Vagina (tissue), 2 donors: ENCODE measurements at regions not wholly inside any gene's neighbourhood (a gene's known extent, or its start where the extent isn't known, plus 50 kb on each side); places are given as distances from the start of the nearest gene placed in this dataset.

Source experiments
- DNase-seq, 2 donors: peaks; one replicate each; pipeline ENCODE4 v3.0.0-alpha.2; 2017; ENCODE audit errors: extremely low spot score in 2 of 2
- H3K27ac ChIP-seq: fragments of 200-600 bp; sonication (generic); one replicate; pipeline ENCODE4 v1.5.1; 2019
- H3K27me3 ChIP-seq: fragments of 200-600 bp; sonication (generic); one replicate; pipeline ENCODE4 v1.5.1; 2019
- H3K36me3 ChIP-seq, 2 donors: fragments of 200-600 bp; sonication (generic); one replicate each; pipeline ENCODE4 v1.5.1; 2017 to 2019
- H3K4me1 ChIP-seq: fragments of 200-600 bp; sonication (generic); one replicate; pipeline ENCODE4 v1.5.1; 2019
- H3K4me3 ChIP-seq, 2 donors: fragments of 200-600 bp; sonication (generic); 1 replicate in 1 of 2; 2 replicates in 1 of 2; pipeline ENCODE4 v1.5.1; 2016 to 2019
- H3K9me3 ChIP-seq: fragments of 200-600 bp; sonication (generic); one replicate; pipeline ENCODE4 v1.5.1; 2019
- CTCF ChIP-seq, 3 experiments: fragments of 450-650 bp in 2 of 3; fragments of 200-600 bp in 1 of 3; sonication (generic) in 1 of 3; IDR thresholded peaks; one replicate each; pipeline ENCODE4 v1.5.1; 2017 to 2019; ENCODE audit warnings: antibody characterized with exemption in 3 of 3, mild to moderate bottlenecking in 2 of 3, moderate library complexity in 2 of 3
- POLR2A ChIP-seq, 2 donors: fragments of 450-650 bp; IDR thresholded peaks; one replicate each; pipeline ENCODE4 v1.6.1; 2017; ENCODE audit warnings: antibody characterized with exemption in 2 of 2, mild to moderate bottlenecking in 2 of 2, moderate library complexity in 2 of 2
- POLR2AphosphoS5 ChIP-seq, 2 donors: sonication (generic); formaldehyde crosslinking; IDR thresholded peaks; one replicate each; pipeline ENCODE4 v1.9.0; 2017; ENCODE audit warnings: antibody characterized with exemption in 2 of 2, mild to moderate bottlenecking in 2 of 2, low read depth in 1 of 2; ENCODE audit not compliant: insufficient read depth in 1 of 2
- intact Hi-C: fragments of 100-400 bp; cut with DNase I; formaldehyde crosslinking; loops from one replicate; pipeline ENCODE4 v1.15.1; 2023

GRCh38 chr10:125329056-125329455 lies 168.7 kb upstream of the CTBP2 start:
- intact Hi-C loops = no loop called here
- no peak overlapping the region for H3K27ac ChIP-seq
- no peaks in the 10 kb centered on the region for H3K4me1 ChIP-seq
- no peak for DNase-seq
- no peaks in the 10 kb centered on the region for H3K27me3 ChIP-seq
- no peaks in the 10 kb centered on the region for H3K9me3 ChIP-seq
- H3K4me3 ChIP-seq = no peak overlapping the region
- TF ChIP-seq CTCF (IDR thresholded peaks at IDR 0.05) (no peak), POLR2AphosphoS5 (IDR thresholded peaks at IDR 0.05; ENCODE audit: insufficient read depth in 1 of 2, low read depth in 1 of 2) (no peak), POLR2A (IDR thresholded peaks at IDR 0.05) (no peak)
- no peaks in the 10 kb centered on the region for H3K36me3 ChIP-seq

- intact Hi-C loops = no loop called here
- Histone ChIP-seq H3K4me1 (no peaks in the 10 kb centered on the region), H3K27me3 (no peaks in the 10 kb centered on the region), H3K4me3 (no peak overlapping the region), H3K9me3 (peaks cover 5% of the 10 kb centered on the region), H3K27ac (no peak overlapping the region), H3K36me3 (no peaks in the 10 kb centered on the region)
- no peak for TF ChIP-seq POLR2A (IDR thresholded peaks at IDR 0.05)
- TF ChIP-seq POLR2AphosphoS5 (IDR thresholded peaks at IDR 0.05; ENCODE audit: insufficient read depth in 1 of 2, low read depth in 1 of 2) = no peak
- TF ChIP-seq CTCF (IDR thresholded peaks at IDR 0.05) = no peak
- no peak for DNase-seq
Measured at GRCh38 chr10:125325326-125325725, 165.0 kb upstream of the CTBP2 start.

GRCh38 chr10:125316436-125316835 lies 156.1 kb upstream of the CTBP2 start:
- Histone ChIP-seq H3K36me3 (no peaks in the 10 kb centered on the region), H3K27me3 (no peaks in the 10 kb centered on the region), H3K4me3 (no peak overlapping the region), H3K27ac (no peak overlapping the region), H3K9me3 (no peaks in the 10 kb centered on the region), H3K4me1 (no peaks in the 10 kb centered on the region)
- DNase-seq = no peak
- TF ChIP-seq POLR2A (IDR thresholded peaks at IDR 0.05) = no peak
- TF ChIP-seq CTCF (IDR thresholded peaks at IDR 0.05) = no peak
- TF ChIP-seq POLR2AphosphoS5 (IDR thresholded peaks at IDR 0.05; ENCODE audit: insufficient read depth in 1 of 2, low read depth in 1 of 2) = no peak
- intact Hi-C loops = no loop called here

GRCh38 chr10:125300937-125301336 lies 140.6 kb upstream of the CTBP2 start:
- Histone ChIP-seq H3K4me3 (no peak overlapping the region), H3K36me3 (no peaks in the 10 kb centered on the region), H3K9me3 (no peaks in the 10 kb centered on the region), H3K27ac (no peak overlapping the region), H3K4me1 (no peaks in the 10 kb centered on the region), H3K27me3 (no peaks in the 10 kb centered on the region)
- no peak for TF ChIP-seq POLR2A (IDR thresholded peaks at IDR 0.05)
- peak in 1 of 2 donors; percentile 19 for TF ChIP-seq POLR2AphosphoS5 (IDR thresholded peaks at IDR 0.05; ENCODE audit: insufficient read depth in 1 of 2, low read depth in 1 of 2)
- no peak for DNase-seq
- intact Hi-C loops = no loop called here

GRCh38 chr10:125299461-125299860 lies 139.1 kb upstream of the CTBP2 start:
- Histone ChIP-seq H3K27me3 (no peaks in the 10 kb centered on the region), H3K36me3 (no peaks in the 10 kb centered on the region), H3K9me3 (no peaks in the 10 kb centered on the region), H3K27ac (no peak overlapping the region), H3K4me1 (no peaks in the 10 kb centered on the region), H3K4me3 (no peak overlapping the region)
- DNase-seq = no peak
- intact Hi-C loops = no loop called here
- TF ChIP-seq POLR2A (IDR thresholded peaks at IDR 0.05) = no peak
- TF ChIP-seq CTCF (IDR thresholded peaks at IDR 0.05) = no peak
- no peak for TF ChIP-seq POLR2AphosphoS5 (IDR thresholded peaks at IDR 0.05; ENCODE audit: insufficient read depth in 1 of 2, low read depth in 1 of 2)

- no peaks in the 10 kb centered on the region for H3K9me3 ChIP-seq
Measured at GRCh38 chr10:125296598-125296997, 136.2 kb upstream of the CTBP2 start.

More at GRCh38 chr10:125296598-125296997, 136.2 kb upstream of the CTBP2 start:
- Histone ChIP-seq H3K27me3 (no peaks in the 10 kb centered on the region), H3K4me1 (no peaks in the 10 kb centered on the region), H3K4me3 (no peak overlapping the region), H3K27ac (no peak overlapping the region), H3K36me3 (no peaks in the 10 kb centered on the region)
- TF ChIP-seq POLR2A (IDR thresholded peaks at IDR 0.05) (no peak), POLR2AphosphoS5 (IDR thresholded peaks at IDR 0.05; ENCODE audit: insufficient read depth in 1 of 2, low read depth in 1 of 2) (no peak), CTCF (IDR thresholded peaks at IDR 0.05) (no peak)
- no peak for DNase-seq
- intact Hi-C loops = no loop called here
